Endodermal cell (in vitro differentiated cells): ENCODE measurements at regions not wholly inside any gene's neighbourhood (a gene's known extent, or its start where the extent isn't known, plus 50 kb on each side); places are given as distances from the start of the nearest gene placed in this dataset.

Source experiments
- DNase-seq: peaks from one replicate; pipeline ENCODE4 v3.0.0-alpha.2; 2017
- H3K27ac ChIP-seq: 2 replicates; pipeline ENCODE4 v1.5.1; 2013; ENCODE audit warnings: mild to moderate bottlenecking, low read depth, low read length, moderate library complexity
- H3K27me3 ChIP-seq: 2 replicates; pipeline ENCODE4 v1.6.1; 2013; ENCODE audit warnings: mild to moderate bottlenecking, low read length, moderate library complexity; ENCODE audit not compliant: insufficient read depth, control insufficient read depth, poor library complexity, severe bottlenecking
- H3K36me3 ChIP-seq: 2 replicates; pipeline ENCODE4 v1.7.0; 2013; ENCODE audit warnings: mild to moderate bottlenecking, low read length, moderate library complexity; ENCODE audit not compliant: control insufficient read depth, insufficient read depth
- H3K4me1 ChIP-seq: one replicate; pipeline ENCODE4 v1.7.0; 2013; ENCODE audit warnings: low read length; ENCODE audit not compliant: control insufficient read depth, insufficient read depth
- H3K4me3 ChIP-seq: 2 replicates; pipeline ENCODE4 v1.5.1; 2013; ENCODE audit warnings: mild to moderate bottlenecking, low read length, moderate library complexity
- H3K9ac ChIP-seq: 2 replicates; pipeline ENCODE4 v1.6.1; 2013; ENCODE audit warnings: mild to moderate bottlenecking, low read length, moderate library complexity; ENCODE audit not compliant: poor library complexity, severe bottlenecking; ENCODE audit errors: extremely low read depth
- H3K9me3 ChIP-seq: 2 replicates; pipeline ENCODE4 v1.6.1; 2013; ENCODE audit warnings: mild to moderate bottlenecking, low read length, moderate library complexity; ENCODE audit not compliant: control insufficient read depth
- H3K27ac Mint-ChIP-seq: 2 replicates; pipeline ENCODE4 v1.8.0; 2020; ENCODE audit warnings: mixed read lengths
- H3K27me3 Mint-ChIP-seq: 2 replicates; pipeline ENCODE4 v1.8.0; 2021; ENCODE audit warnings: mild to moderate bottlenecking, mixed read lengths; ENCODE audit not compliant: insufficient read depth
- H3K36me3 Mint-ChIP-seq: 2 replicates; pipeline ENCODE4 v1.8.0; 2020; ENCODE audit warnings: low read depth, mixed read lengths
- H3K4me1 Mint-ChIP-seq: 2 replicates; pipeline ENCODE4 v1.8.0; 2020; ENCODE audit warnings: mixed read lengths
- H3K4me3 Mint-ChIP-seq: 2 replicates; pipeline ENCODE4 v1.8.0; 2020; ENCODE audit warnings: mild to moderate bottlenecking, moderate library complexity, mixed read lengths
- H3K9me3 Mint-ChIP-seq: 2 replicates; pipeline ENCODE4 v1.8.0; 2020; ENCODE audit warnings: mild to moderate bottlenecking, mixed read lengths
- CTCF ChIP-seq: fragments of 200-600 bp; sonication (generic); conservative IDR thresholded peaks from 2 replicates; pipeline ENCODE4 v1.5.0; 2021; ENCODE audit warnings: antibody characterized with exemption, mild to moderate bottlenecking
- WGBS, 2 experiments: methylation state at CpG; one replicate each; pipeline versions ENCODE4 v1.1.5 to v1.1.7; 2013; ENCODE audit warnings: missing lambda C conversion rate in 2 of 2, mixed read lengths in 1 of 2; ENCODE audit not compliant: insufficient coverage in 1 of 2, insufficient read length in 1 of 2; 5-methylcytosine and 5-hydroxymethylcytosine counted together

- no peak for DNase-seq
- Mint-ChIP-seq H3K27me3 (no peaks in the 10 kb centered on the region), H3K9me3 (peaks cover 8% of the 10 kb centered on the region), H3K36me3 (no peaks in the 10 kb centered on the region), H3K4me3 (no peak overlapping the region), H3K4me1 (no peaks in the 10 kb centered on the region), H3K27ac (no peak overlapping the region)
- no peak overlapping the region for H3K4me3 ChIP-seq
- H3K27ac ChIP-seq: no peak overlapping the region
- no peaks in the 10 kb centered on the region for H3K36me3 ChIP-seq
- WGBS, 2 experiments: 94 to 95% methylated on average over 8 to 10 of the region's 10 CpGs
- no peaks in the 10 kb centered on the region for H3K27me3 ChIP-seq
- H3K9me3 ChIP-seq: peaks cover 6% of the 10 kb centered on the region
- TF ChIP-seq CTCF: no peak
- H3K4me1 ChIP-seq: no peaks in the 10 kb centered on the region
- H3K9ac ChIP-seq: no peak overlapping the region
Measured at GRCh38 chr5:2549354-2549753, 202.1 kb downstream of the IRX2 start.

GRCh38 chr5:2546938-2547337 lies 204.5 kb downstream of the IRX2 start:
- H3K27me3 ChIP-seq: no peaks in the 10 kb centered on the region
- H3K4me1 ChIP-seq: no peaks in the 10 kb centered on the region
- H3K36me3 ChIP-seq: no peaks in the 10 kb centered on the region
- Mint-ChIP-seq H3K4me3 (no peak overlapping the region), H3K9me3 (no peaks in the 10 kb centered on the region), H3K27me3 (no peaks in the 10 kb centered on the region), H3K36me3 (no peaks in the 10 kb centered on the region), H3K27ac (no peak overlapping the region), H3K4me1 (no peaks in the 10 kb centered on the region)
- DNase-seq: no peak
- H3K27ac ChIP-seq: no peak overlapping the region
- H3K9me3 ChIP-seq: no peaks in the 10 kb centered on the region
- no peak for TF ChIP-seq CTCF
- H3K4me3 ChIP-seq: no peak overlapping the region
- WGBS, 2 experiments: 96 to 100% methylated on average over 5 to 14 of the region's 14 CpGs
- H3K9ac ChIP-seq: no peak overlapping the region

GRCh38 chr5:2544003-2544402 lies 207.5 kb downstream of the IRX2 start:
- no peak for DNase-seq
- Histone ChIP-seq H3K9ac (no peak overlapping the region), H3K27me3 (no peaks in the 10 kb centered on the region), H3K27ac (no peak overlapping the region), H3K9me3 (no peaks in the 10 kb centered on the region), H3K4me3 (no peak overlapping the region), H3K4me1 (no peaks in the 10 kb centered on the region), H3K36me3 (no peaks in the 10 kb centered on the region)
- no peak for TF ChIP-seq CTCF
- H3K36me3 Mint-ChIP-seq: no peaks in the 10 kb centered on the region
- no peaks in the 10 kb centered on the region for H3K4me1 Mint-ChIP-seq
- no peaks in the 10 kb centered on the region for H3K9me3 Mint-ChIP-seq
- 81 to 92% methylated on average over 3 to 5 of the region's 5 CpGs for WGBS, 2 experiments
- no peaks in the 10 kb centered on the region for H3K27me3 Mint-ChIP-seq
- H3K4me3 Mint-ChIP-seq: no peak overlapping the region
- no peak overlapping the region for H3K27ac Mint-ChIP-seq
